Tongue (tissue), 1 donor: ENCODE measurements at regions not wholly inside any gene's neighbourhood (a gene's known extent, or its start where the extent isn't known, plus 50 kb on each side); places are given as distances from the start of the nearest gene placed in this dataset.
"Not testable (repeated sequence)": the region's sequence is repeated elsewhere in the genome, so short reads cannot be mapped to it uniquely, and the experiment has no call there.

Source experiments
- DNase-seq: peaks from one replicate; pipeline ENCODE4 v3.0.0-alpha.2; 2015

- DNase-seq = no peak
Measured at GRCh38 chr13:83088858-83089257, 793.4 kb downstream of the SLITRK1 start.

GRCh38 chr13:83086948-83087347 lies 795.3 kb downstream of the SLITRK1 start:
- no peak for DNase-seq

- DNase-seq = no peak
Measured at GRCh38 chr13:83086088-83086487, 796.2 kb downstream of the SLITRK1 start.

GRCh38 chr13:83085186-83085900 lies 796.9 kb downstream of the SLITRK1 start:
- DNase-seq = no peak

- no peak for DNase-seq
Measured at GRCh38 chr13:83077499-83077898, 804.8 kb downstream of the SLITRK1 start.

- not testable (repeated sequence) for DNase-seq
Measured at GRCh38 chr13:83073930-83074329, 808.3 kb downstream of the SLITRK1 start.

- peak; percentile 21 for DNase-seq
Measured at GRCh38 chr13:83065108-83065507, 817.2 kb downstream of the SLITRK1 start.

- no peak for DNase-seq
Measured at GRCh38 chr13:83057119-83057518, 825.2 kb downstream of the SLITRK1 start.

- no peak for DNase-seq
Measured at GRCh38 chr13:83056269-83056668, 826.0 kb downstream of the SLITRK1 start.

GRCh38 chr13:83048419-83048818 lies 833.9 kb downstream of the SLITRK1 start:
- DNase-seq = no peak

- DNase-seq = no peak
Measured at GRCh38 chr13:83024955-83025594, 857.2 kb downstream of the SLITRK1 start.

- no peak for DNase-seq
Measured at GRCh38 chr13:83024232-83024631, 858.0 kb downstream of the SLITRK1 start.

- DNase-seq = no peak
Measured at GRCh38 chr13:83019986-83020385, 862.3 kb downstream of the SLITRK1 start.

GRCh38 chr13:83009987-83010386 lies 872.3 kb downstream of the SLITRK1 start:
- no peak for DNase-seq

GRCh38 chr13:83008212-83008929 lies 873.9 kb downstream of the SLITRK1 start:
- DNase-seq = no peak

GRCh38 chr13:83007226-83007625 lies 875.0 kb downstream of the SLITRK1 start:
- no peak for DNase-seq

GRCh38 chr13:83003185-83003584 lies 879.1 kb downstream of the SLITRK1 start:
- no peak for DNase-seq

GRCh38 chr13:82993417-82993816 lies 888.9 kb downstream of the SLITRK1 start:
- DNase-seq = no peak

- DNase-seq = no peak
Measured at GRCh38 chr13:82976499-82976898, 905.8 kb downstream of the SLITRK1 start.

GRCh38 chr13:82963226-82964099 lies 918.8 kb downstream of the SLITRK1 start:
- no peak for DNase-seq

- no peak for DNase-seq
Measured at GRCh38 chr13:82962397-82962796, 919.9 kb downstream of the SLITRK1 start.

GRCh38 chr13:82961757-82962156 lies 920.5 kb downstream of the SLITRK1 start:
- DNase-seq = no peak
